ENCODE measurements at regions not wholly inside any gene's neighbourhood (a gene's known extent, or its start where the extent isn't known, plus 50 kb on each side); places are given as distances from the start of the nearest gene placed in this dataset.

DNA sequence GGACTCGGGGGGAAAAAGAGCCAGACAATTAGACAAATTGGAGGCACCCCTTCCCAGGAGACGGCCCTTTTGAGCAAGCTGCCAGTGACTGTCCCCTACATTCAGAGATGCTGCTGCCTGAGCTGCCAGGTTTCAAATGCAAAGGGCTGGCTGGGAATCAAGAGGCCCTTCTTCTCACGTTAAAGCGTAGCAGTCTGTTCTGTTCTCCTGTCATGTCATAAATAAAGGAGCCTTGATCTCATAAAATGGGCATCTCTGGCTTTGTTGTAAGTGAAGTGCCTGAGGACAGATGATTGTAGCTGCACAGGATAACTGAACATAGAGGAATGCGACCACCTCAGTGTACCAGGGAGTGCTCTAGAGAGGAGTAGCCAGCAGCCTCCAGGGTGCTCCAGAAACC is 917.9 kb downstream of the GRID1 start:
- TF ChIP-seq, protein P1, sequence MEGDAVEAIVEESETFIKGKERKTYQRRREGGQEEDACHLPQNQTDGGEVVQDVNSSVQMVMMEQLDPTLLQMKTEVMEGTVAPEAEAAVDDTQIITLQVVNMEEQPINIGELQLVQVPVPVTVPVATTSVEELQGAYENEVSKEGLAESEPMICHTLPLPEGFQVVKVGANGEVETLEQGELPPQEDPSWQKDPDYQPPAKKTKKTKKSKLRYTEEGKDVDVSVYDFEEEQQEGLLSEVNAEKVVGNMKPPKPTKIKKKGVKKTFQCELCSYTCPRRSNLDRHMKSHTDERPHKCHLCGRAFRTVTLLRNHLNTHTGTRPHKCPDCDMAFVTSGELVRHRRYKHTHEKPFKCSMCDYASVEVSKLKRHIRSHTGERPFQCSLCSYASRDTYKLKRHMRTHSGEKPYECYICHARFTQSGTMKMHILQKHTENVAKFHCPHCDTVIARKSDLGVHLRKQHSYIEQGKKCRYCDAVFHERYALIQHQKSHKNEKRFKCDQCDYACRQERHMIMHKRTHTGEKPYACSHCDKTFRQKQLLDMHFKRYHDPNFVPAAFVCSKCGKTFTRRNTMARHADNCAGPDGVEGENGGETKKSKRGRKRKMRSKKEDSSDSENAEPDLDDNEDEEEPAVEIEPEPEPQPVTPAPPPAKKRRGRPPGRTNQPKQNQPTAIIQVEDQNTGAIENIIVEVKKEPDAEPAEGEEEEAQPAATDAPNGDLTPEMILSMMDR (IDR thresholded peaks at IDR 0.05) = no peak
- no peaks in the 10 kb centered on the region for H3K27me3 ChIP-seq
- no peak overlapping the region for H3K27ac ChIP-seq
- H3K4me1 ChIP-seq = no peaks in the 10 kb centered on the region
- H3K4me3 ChIP-seq = no peak overlapping the region
- H3K9me3 ChIP-seq = no peaks in the 10 kb centered on the region
- no peak for DNase-seq (ENCODE audit: low spot score)
- no peaks in the 10 kb centered on the region for H3K36me3 ChIP-seq

DNA sequence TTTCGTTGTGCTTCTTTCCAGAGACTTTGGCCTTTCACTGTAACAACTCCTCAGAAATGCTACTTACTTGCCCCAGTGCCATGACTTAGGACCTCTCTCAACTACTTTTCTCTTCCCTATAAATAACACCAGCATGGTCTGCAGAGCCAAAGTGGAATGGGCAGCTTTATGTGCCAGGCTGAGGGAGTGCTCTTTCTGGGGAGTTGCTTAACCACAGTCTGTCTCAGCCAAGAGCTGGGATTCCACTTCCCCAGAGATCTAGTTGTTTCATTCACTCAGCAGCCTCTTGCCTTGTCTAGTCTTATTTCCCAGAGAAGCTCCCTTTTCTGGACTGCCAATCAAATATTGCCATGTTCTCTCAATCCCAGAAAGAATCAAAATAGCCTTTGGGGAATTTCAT is 912.2 kb downstream of the GRID1 start:
- Histone ChIP-seq H3K9me3 (no peaks in the 10 kb centered on the region), H3K27me3 (no peaks in the 10 kb centered on the region), H3K4me1 (no peaks in the 10 kb centered on the region), H3K4me3 (no peak overlapping the region), H3K36me3 (no peaks in the 10 kb centered on the region), H3K27ac (no peak overlapping the region)
- DNase-seq (ENCODE audit: low spot score) = no peak
- TF ChIP-seq, protein P1 (IDR thresholded peaks at IDR 0.05) = no peak

DNA sequence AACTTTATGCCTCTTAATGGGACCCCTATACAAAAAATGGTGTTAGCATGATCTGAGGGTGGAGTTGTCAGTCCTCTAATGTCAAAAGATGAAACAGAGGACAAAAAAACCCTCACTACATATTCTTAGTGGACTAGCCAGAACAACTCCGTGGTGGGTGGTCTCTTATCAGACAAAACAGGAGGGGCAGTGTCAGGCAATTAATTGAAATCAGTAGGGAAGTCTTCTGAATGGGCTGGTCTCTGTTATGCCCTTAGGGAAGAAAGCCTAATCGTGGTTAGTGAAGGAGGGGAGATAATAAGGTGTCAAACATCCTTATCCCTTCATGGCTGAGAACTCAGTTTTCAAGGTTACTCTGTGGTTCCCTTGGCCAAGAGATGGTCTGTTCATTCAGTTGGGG is 909.4 kb downstream of the GRID1 start:
- TF ChIP-seq, protein P1 (IDR thresholded peaks at IDR 0.05) = no peak
- Histone ChIP-seq H3K27ac (no peak overlapping the region), H3K27me3 (no peaks in the 10 kb centered on the region), H3K9me3 (no peaks in the 10 kb centered on the region), H3K4me1 (no peaks in the 10 kb centered on the region), H3K36me3 (no peaks in the 10 kb centered on the region), H3K4me3 (no peak overlapping the region)
- DNase-seq (ENCODE audit: low spot score) = no peak

DNA sequence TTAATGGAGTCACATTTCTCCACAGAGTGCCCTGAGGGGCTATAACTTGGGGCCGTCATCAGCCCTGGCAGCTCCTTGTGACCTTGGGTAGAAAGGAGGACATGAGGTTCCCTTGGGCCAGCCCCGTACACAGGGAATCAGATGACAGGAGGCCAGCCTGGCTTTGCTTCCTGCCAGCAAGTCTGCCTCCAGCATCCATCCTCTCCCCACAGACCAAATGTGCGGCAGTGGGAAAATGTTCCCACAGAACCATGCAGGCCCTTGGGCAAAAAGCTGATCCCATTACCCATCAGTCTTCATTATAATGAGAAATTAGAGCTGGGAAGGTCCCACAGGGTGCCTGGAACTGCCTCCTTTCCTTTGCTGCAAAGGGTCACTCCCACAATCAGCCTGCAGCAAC is 908.3 kb downstream of the GRID1 start:
- TF ChIP-seq, protein P1 (IDR thresholded peaks at IDR 0.05) = no peak
- H3K36me3 ChIP-seq = no peaks in the 10 kb centered on the region
- DNase-seq (ENCODE audit: low spot score) = no peak
- H3K4me1 ChIP-seq = no peaks in the 10 kb centered on the region
- no peaks in the 10 kb centered on the region for H3K27me3 ChIP-seq
- no peak overlapping the region for H3K4me3 ChIP-seq
- H3K27ac ChIP-seq = no peak overlapping the region
- H3K9me3 ChIP-seq = no peaks in the 10 kb centered on the region

DNA sequence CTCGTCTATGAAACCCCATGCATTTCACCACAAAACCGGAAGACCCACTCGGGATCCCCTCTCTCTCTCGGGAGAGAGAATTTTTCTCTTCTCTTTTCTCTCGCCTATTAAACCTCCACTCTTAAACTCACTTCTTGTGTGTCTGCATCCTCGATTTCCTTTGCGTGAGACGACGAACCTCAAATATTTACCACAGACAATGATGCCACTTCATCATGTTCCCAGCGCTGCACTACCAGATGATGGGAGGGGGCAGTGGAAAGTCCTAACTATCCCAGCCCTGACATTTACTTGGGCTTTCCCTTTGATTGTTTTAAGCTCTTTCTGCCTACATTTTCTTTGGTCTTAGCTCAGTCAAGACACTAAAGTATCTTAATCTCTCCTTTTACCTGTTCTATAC is 906.7 kb downstream of the GRID1 start:
- Histone ChIP-seq H3K36me3 (no peaks in the 10 kb centered on the region), H3K9me3 (no peaks in the 10 kb centered on the region), H3K27me3 (no peaks in the 10 kb centered on the region), H3K27ac (no peak overlapping the region), H3K4me3 (no peak overlapping the region), H3K4me1 (no peaks in the 10 kb centered on the region)
- no peak for DNase-seq (ENCODE audit: low spot score)
- TF ChIP-seq, protein P1 (IDR thresholded peaks at IDR 0.05) = no peak

DNA sequence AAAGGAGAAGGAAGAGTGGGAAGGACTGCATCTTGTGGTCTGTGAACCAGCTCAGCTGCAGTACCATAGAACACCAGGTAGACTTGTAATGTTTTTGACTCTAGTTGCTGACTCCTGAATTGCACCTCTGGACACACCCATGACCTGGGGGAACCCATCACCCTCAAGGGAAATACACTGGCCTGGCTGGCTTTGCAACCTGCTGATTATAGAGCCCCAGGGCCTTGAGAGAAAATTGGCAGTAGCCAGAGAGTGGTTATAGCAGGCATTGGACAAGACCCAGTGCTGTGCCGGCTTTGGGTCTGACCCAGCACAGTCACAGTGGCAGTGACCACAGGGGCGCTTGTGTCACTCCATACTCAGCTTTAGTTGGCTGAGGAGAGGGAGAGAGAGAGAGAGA is 902.3 kb downstream of the GRID1 start:
- Histone ChIP-seq H3K4me3 (no peak overlapping the region), H3K4me1 (no peaks in the 10 kb centered on the region), H3K27me3 (no peaks in the 10 kb centered on the region), H3K36me3 (no peaks in the 10 kb centered on the region), H3K27ac (no peak overlapping the region), H3K9me3 (peaks cover 0 to 8% of the 10 kb centered on the region in 2 donors)
- no peak for DNase-seq (ENCODE audit: low spot score)
- TF ChIP-seq, protein P1 (IDR thresholded peaks at IDR 0.05) = no peak

Data from right atrium auricular region (tissue), 2 donors.